Activated naive CD8-positive, alpha-beta T cell treated with anti-CD3 and anti-CD28 coated beads, Interleukin-2, amount 10 ng/mL, durations not matched to agents 7 days and 5 days (primary cell): ENCODE measurements at regions not wholly inside any gene's neighbourhood (a gene's known extent, or its start where the extent isn't known, plus 50 kb on each side); places are given as distances from the start of the nearest gene placed in this dataset.
"Not testable (repeated sequence)": the region's sequence is repeated elsewhere in the genome, so short reads cannot be mapped to it uniquely, and the experiment has no call there.

Experiments used
- ATAC-seq: fragments of 150-1000 bp; cut with Tn5 transposase; one replicate; pipeline ENCODE4 v1.10.0; 2021; ENCODE audit warnings: low read depth, moderate library complexity
- POLR2A ChIA-PET: fragments of 350-600 bp; sonication (Branson Sonifier 250); formaldehyde crosslinking; loops from one replicate; lab custom pipeline; 2021; ENCODE audit warnings: antibody characterized with exemption; lab: Charles Lee
- DNase-seq: peaks from one replicate; pipeline ENCODE4 v3.0.0; 2021
- H3K27ac Mint-ChIP-seq: one replicate; pipeline ENCODE4 v1.8.0; 2022; ENCODE audit warnings: mild to moderate bottlenecking, mixed read lengths
- H3K27me3 Mint-ChIP-seq: one replicate; pipeline ENCODE4 v1.8.0; 2022; ENCODE audit warnings: mild to moderate bottlenecking, moderate library complexity, mixed read lengths
- H3K36me3 Mint-ChIP-seq: one replicate; pipeline ENCODE4 v1.8.0; 2021; ENCODE audit warnings: mild to moderate bottlenecking, mixed read lengths
- H3K4me1 Mint-ChIP-seq: one replicate; pipeline ENCODE4 v1.8.0; 2021; ENCODE audit warnings: mixed read lengths
- H3K4me3 Mint-ChIP-seq: one replicate; pipeline ENCODE4 v1.8.0; 2022; ENCODE audit warnings: mild to moderate bottlenecking, moderate library complexity, mixed read lengths
- H3K9me3 Mint-ChIP-seq: one replicate; pipeline ENCODE4 v1.8.0; 2021; ENCODE audit warnings: mixed read lengths

DNA sequence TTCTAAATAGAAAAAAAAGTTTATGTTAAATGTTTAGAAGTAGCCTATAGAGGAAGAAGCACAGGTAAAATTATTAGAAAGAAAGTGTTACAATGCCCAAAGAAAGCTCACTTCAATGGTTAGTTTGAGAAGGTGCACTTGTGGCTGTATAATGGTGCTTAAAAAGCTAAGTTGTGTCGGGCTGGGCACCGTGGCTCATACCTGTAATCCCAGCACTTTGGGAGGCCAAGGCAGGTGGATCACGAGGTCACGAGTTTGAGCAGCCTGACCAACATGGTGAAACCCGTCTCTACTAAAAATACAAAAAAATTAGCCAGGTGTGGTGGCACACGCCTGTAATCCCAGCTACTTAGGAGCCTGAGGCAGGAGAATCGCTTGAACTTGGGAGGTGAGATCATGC, 355.7 kb upstream of the ANKRD30A start:
- H3K4me1 Mint-ChIP-seq, H3K36me3 Mint-ChIP-seq, POLR2A ChIA-PET, H3K27ac Mint-ChIP-seq, DNase-seq, H3K4me3 Mint-ChIP-seq, H3K27me3 Mint-ChIP-seq, ATAC-seq, H3K9me3 Mint-ChIP-seq: not testable (repeated sequence)

DNA sequence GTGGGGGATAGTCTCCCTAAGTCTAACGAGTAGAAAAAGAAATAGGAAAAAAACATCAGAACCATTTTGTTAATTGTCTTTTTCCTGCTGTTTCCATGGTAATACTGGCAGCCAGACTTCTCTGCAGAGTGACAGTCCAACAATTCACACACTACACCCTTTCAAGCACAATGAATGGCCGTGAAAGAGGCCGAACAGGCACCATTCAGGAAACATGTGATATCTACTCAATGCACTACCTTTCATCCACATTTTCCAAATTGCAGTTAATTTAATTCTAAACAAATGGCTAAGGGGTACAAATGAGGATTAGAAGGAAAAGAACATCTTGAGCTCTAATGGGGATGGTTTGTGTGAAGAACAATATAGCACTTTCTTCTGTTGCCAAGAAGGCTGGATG, 358.5 kb upstream of the ANKRD30A start:
- no peak overlapping the region for H3K27ac Mint-ChIP-seq
- no peak overlapping the region for H3K4me3 Mint-ChIP-seq
- H3K36me3 Mint-ChIP-seq = no peaks in the 10 kb centered on the region
- H3K27me3 Mint-ChIP-seq = no peaks in the 10 kb centered on the region
- no peaks in the 10 kb centered on the region for H3K4me1 Mint-ChIP-seq
- no peak for ATAC-seq
- H3K9me3 Mint-ChIP-seq = peaks cover 3% of the 10 kb centered on the region
- no peak for DNase-seq
- POLR2A ChIA-PET = no interaction called here

DNA sequence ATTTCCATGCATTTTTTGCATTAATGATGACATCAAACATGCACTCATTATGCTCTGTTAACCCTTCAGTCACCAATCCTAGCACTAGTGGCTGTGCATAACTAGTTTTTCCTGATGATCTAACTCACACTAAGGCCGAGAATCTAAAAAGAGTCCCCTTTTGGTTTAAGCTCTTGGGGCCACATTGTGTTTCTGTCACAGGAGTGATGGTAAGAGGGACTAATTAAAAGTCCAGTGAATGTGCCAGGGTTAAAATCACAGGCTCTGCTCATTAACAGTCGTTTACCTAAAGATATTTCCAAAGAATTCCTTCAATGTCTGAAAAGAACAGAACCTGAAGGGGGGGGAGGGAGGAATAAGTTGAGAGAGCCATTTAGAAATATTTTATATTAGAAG, 359.0 kb upstream of the ANKRD30A start:
- H3K27ac Mint-ChIP-seq = no peak overlapping the region
- DNase-seq = no peak
- no peaks in the 10 kb centered on the region for H3K36me3 Mint-ChIP-seq
- no peaks in the 10 kb centered on the region for H3K27me3 Mint-ChIP-seq
- peaks cover 3% of the 10 kb centered on the region for H3K9me3 Mint-ChIP-seq
- POLR2A ChIA-PET = no interaction called here
- H3K4me1 Mint-ChIP-seq = no peaks in the 10 kb centered on the region
- no peak overlapping the region for H3K4me3 Mint-ChIP-seq
- no peak for ATAC-seq

DNA sequence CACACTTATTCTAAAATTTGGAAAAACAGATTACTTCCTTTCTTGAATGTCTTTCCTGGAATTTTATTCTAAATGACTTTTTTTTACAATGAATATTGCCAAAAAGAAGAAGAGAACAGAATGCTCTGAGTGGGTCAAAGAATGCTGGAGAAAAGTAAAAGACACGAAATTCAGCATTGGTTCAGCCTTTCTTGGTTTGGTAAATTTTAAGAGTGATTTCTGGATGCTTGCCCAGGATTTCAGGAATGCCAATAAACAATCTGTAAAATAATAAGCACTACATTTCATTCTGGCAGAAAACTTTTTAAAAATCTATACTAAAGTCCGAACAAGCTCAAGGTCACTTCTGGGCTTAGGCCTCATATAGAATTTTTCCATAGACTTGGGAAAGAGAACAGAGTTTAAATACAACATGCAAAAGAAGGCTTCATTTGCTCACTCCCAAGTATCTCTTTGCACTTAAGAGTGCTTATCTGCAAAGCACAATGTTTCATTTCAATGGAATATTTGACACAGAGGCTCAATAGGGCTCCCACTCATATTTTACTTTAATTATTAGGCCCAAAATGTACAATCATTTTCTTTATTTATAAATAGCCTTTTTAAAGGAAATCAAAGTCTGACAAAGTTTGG, 359.5 kb upstream of the ANKRD30A start:
- Mint-ChIP-seq H3K27me3 (no peaks in the 10 kb centered on the region), H3K4me1 (no peaks in the 10 kb centered on the region), H3K27ac (no peak overlapping the region), H3K36me3 (no peaks in the 10 kb centered on the region), H3K4me3 (no peak overlapping the region), H3K9me3 (peaks cover 2% of the 10 kb centered on the region)
- DNase-seq (no peak), ATAC-seq (no peak)
- POLR2A ChIA-PET = no interaction called here

DNA sequence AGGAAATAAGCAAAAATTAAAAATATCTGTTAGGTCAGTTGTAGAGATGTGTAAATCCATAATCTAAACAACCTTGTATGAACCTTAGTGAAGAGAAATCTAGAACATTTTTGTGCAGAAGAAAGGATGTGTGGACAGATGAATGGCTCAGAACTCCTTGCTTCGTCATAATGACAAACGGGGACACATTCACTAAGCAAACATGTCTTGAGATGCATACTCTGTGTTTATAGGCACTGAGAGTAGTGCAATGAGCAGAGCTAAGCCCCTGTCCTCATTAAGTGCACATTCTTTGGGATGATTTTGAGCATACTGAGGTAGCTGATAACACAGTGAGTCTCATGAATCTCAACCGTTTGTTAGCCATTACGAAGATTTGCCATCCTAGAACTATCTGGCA, 360.6 kb upstream of the ANKRD30A start:
- no peak overlapping the region for H3K27ac Mint-ChIP-seq
- H3K9me3 Mint-ChIP-seq = peaks cover 2% of the 10 kb centered on the region
- DNase-seq = no peak
- H3K4me3 Mint-ChIP-seq = no peak overlapping the region
- H3K4me1 Mint-ChIP-seq = no peaks in the 10 kb centered on the region
- POLR2A ChIA-PET = no interaction called here
- H3K27me3 Mint-ChIP-seq = no peaks in the 10 kb centered on the region
- no peaks in the 10 kb centered on the region for H3K36me3 Mint-ChIP-seq
- ATAC-seq = no peak

DNA sequence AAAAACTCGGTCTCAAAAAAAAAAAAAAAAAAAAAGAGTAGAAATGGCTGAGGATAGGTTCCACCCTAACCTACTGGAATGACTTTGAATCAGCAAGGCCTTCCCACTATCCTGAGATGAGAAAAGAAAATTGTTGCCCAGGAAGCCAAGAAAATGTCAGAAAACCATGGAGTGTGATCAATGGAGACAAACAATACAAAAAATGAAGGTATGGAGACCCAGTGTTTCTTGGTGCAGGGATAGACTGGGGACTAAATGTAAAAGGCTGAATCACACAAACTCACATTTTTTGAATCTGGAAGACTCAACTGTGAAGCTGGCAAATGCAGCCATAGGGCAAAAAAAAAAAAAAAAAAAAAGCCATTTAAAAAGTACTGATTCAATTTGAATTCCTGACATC, 364.3 kb upstream of the ANKRD30A start:
- no peak overlapping the region for H3K27ac Mint-ChIP-seq
- H3K27me3 Mint-ChIP-seq = no peaks in the 10 kb centered on the region
- H3K4me3 Mint-ChIP-seq = no peak overlapping the region
- peaks cover 2% of the 10 kb centered on the region for H3K9me3 Mint-ChIP-seq
- DNase-seq (no peak), ATAC-seq (no peak)
- H3K36me3 Mint-ChIP-seq = no peaks in the 10 kb centered on the region
- POLR2A ChIA-PET = no interaction called here
- no peaks in the 10 kb centered on the region for H3K4me1 Mint-ChIP-seq

DNA sequence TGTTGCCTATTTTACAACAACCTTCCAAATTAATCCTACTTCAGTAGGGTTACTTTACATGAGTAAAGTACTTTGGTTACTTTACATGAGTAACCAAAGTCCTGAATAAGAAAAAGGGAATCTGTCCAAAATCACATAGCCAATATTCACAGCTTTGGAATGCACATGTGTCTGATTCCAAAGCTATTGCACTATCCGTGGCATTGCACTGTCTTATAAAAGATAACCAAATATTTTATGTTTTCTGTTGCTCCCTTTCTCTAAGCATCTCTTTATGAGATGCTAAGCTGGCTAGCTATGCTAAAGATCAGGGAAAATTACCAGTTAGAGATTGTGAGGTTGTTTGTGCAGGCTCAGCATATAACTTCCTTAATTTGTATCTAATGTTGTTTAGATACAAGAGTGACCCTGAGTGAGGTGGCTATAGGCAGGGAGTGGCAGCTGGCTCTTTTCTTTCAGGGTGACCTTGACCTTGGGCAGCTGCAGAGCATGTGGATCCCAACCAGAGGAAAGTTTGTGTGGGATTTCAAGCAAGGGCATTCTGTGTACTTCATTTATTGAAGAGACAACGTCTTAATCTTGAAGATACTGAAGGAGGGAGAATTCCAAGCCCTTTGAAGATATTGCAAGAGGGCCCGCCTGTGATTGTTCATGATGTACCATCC, 366.1 kb upstream of the ANKRD30A start:
- Mint-ChIP-seq H3K4me1 (no peaks in the 10 kb centered on the region), H3K36me3 (no peaks in the 10 kb centered on the region)
- no peak for ATAC-seq

DNA sequence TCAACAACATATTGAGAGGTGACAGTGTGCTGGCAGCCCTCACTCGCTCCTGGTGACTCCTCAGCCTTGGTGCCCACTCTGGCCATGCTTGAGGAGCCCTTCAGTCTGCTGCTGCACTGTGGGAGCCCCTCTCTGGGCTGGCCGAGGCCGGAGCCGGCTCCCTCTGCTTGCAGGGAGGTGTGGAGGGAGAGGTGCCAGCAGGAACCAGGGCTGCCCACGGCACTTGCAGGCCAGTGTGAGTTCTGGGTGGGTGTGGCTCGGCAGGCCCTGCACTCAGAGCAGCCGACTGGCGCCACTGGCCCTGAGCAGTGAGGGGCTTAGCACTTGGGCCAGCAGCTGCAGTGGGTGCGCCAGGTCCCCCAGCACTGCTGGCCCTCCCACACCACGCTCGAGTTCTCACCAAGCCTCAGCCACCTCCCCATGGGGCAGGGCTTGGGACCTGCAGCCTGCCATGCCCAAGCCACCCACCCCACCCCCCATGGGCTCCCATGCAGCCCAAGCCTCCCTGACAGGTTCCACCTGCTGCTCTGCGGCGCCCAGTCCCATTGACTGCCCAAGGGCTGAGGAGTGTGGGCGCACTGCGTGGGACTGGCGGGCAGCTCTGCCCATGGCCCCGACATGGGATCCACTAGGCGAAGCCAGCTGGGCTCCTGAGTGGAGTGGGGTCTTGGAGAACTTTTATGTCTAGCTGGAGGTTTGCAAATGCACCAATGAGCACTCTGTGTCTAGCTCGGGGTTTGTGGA, 377.1 kb upstream of the ANKRD30A start:
- no peaks in the 10 kb centered on the region for H3K27me3 Mint-ChIP-seq
- DNase-seq (no peak), ATAC-seq (no peak)
- no peak overlapping the region for H3K4me3 Mint-ChIP-seq
- H3K36me3 Mint-ChIP-seq = no peaks in the 10 kb centered on the region
- peaks cover 5% of the 10 kb centered on the region for H3K9me3 Mint-ChIP-seq
- POLR2A ChIA-PET = no interaction called here
- no peaks in the 10 kb centered on the region for H3K4me1 Mint-ChIP-seq
- H3K27ac Mint-ChIP-seq = no peak overlapping the region

More for the DNA sequence above, 366.1 kb upstream of the ANKRD30A start:
- DNase-seq = no peak
- POLR2A ChIA-PET = no interaction called here
- Mint-ChIP-seq H3K27me3 (no peaks in the 10 kb centered on the region), H3K9me3 (peaks cover 5% of the 10 kb centered on the region), H3K27ac (no peak overlapping the region), H3K4me3 (no peak overlapping the region)

DNA sequence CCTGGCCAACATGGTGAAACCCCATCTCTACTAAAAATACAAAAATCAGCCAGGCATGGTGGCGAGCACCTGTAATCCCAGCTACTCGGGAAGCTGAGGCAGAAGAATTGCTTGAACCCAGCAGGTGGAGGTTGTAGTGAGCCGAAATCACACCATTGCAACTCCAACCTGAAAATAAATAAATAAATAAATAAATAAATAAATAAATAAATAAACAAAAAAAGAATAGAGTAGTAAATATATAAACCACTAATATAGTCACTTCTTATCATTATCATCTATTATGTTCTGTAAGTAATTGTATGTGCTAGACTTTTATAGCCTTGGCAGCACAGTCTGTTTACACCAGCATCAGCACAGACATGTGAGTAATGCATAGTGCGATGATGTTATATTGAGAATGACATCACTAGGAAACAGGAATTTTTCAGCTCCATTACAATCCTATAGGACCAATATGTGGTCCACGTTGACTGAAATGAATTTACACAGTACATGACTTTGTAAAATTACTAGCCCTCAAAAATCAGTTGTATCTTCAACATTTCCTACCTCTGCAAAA, 385.4 kb upstream of the ANKRD30A start:
- POLR2A ChIA-PET = no interaction called here

DNA sequence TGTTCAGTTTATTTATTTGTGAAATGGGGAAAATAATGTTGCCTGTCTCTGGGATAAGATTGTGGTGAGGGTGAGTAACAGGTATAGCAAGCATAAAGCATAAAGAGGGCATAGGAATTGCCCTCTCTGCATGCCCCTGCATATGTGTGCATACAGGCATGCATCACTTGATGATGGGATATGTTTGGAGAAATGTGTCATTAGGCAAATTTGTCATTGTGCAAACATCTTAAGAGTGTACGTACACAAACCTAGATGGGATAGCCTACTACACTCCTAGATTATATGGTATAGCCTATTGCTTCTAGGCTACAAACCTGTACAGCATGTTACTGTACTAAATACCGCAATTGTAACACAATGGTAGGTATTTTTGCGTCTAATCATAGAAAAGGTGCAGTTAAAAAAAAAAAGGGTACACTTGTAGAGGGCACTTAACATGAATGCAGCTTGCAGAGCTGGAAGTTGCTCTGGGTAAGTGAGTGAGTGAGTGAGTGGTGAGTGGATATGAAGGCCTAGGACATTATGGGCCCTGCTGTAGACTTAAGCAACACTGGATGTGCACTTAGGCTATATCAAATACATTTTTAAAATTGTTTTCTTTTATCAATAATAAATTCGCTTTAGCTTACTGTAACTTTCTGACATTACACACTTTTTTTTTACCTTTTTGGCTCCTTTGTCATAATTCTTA, 386.5 kb upstream of the ANKRD30A start:
- no peak for ATAC-seq
- peaks cover 3% of the 10 kb centered on the region for H3K9me3 Mint-ChIP-seq
- H3K4me3 Mint-ChIP-seq = no peak overlapping the region
- no peaks in the 10 kb centered on the region for H3K36me3 Mint-ChIP-seq
- no peak for DNase-seq
- H3K27ac Mint-ChIP-seq = no peak overlapping the region
- H3K4me1 Mint-ChIP-seq = no peaks in the 10 kb centered on the region
- H3K27me3 Mint-ChIP-seq = no peaks in the 10 kb centered on the region
- POLR2A ChIA-PET = no interaction called here

More for the DNA sequence above, 385.4 kb upstream of the ANKRD30A start:
- DNase-seq (no peak), ATAC-seq (no peak)
- Mint-ChIP-seq H3K4me1 (no peaks in the 10 kb centered on the region), H3K27me3 (no peaks in the 10 kb centered on the region), H3K27ac (no peak overlapping the region), H3K4me3 (no peak overlapping the region), H3K36me3 (no peaks in the 10 kb centered on the region), H3K9me3 (peaks cover 3% of the 10 kb centered on the region)

DNA sequence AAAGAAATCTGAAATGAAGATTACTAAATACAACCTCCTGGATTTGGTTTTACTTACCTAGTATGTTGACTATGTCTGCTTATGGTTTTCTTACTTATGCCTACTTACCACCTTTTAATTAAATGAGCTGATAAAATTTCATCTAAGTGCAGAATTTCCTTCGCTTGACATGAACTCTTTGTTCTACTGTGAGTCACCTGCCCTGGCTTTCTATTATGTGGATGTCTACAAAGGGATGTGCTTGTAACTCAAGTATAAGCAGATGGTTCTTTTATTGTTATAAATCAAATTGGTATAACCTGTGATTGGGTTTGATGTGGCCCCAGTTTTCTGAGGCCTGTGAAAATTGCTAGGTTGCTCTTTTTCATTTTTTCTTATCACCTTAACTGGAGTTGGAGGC, 389.1 kb upstream of the ANKRD30A start:
- Mint-ChIP-seq H3K36me3 (no peaks in the 10 kb centered on the region), H3K27ac (no peak overlapping the region), H3K4me1 (no peaks in the 10 kb centered on the region), H3K9me3 (peaks cover 6% of the 10 kb centered on the region), H3K4me3 (no peak overlapping the region), H3K27me3 (no peaks in the 10 kb centered on the region)
- POLR2A ChIA-PET = no interaction called here
- no peak for DNase-seq
- ATAC-seq = no peak

DNA sequence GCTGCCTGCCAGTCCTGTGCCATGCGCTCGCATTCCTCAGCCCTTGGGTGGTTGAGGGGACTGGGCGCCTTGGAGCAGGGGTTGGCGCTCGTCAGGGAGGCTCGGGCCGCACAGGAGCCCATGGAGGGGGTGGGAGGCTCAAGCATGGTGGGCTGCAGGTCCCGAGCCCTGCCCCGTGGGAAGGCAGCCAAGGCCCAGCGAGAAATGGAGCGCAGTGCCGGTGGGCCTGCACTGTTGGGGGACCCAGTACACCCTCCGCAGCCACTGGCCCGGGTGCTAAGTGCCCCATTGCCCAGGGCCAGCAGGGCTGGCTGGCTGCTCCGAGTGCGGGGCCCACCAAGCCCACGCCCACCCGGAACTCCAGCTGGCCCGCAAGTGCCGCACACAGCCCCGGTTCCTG, 390.8 kb upstream of the ANKRD30A start:
- POLR2A ChIA-PET, H3K27ac Mint-ChIP-seq, H3K27me3 Mint-ChIP-seq, DNase-seq, H3K9me3 Mint-ChIP-seq, ATAC-seq, H3K4me3 Mint-ChIP-seq, H3K36me3 Mint-ChIP-seq, H3K4me1 Mint-ChIP-seq: not testable (repeated sequence)

DNA sequence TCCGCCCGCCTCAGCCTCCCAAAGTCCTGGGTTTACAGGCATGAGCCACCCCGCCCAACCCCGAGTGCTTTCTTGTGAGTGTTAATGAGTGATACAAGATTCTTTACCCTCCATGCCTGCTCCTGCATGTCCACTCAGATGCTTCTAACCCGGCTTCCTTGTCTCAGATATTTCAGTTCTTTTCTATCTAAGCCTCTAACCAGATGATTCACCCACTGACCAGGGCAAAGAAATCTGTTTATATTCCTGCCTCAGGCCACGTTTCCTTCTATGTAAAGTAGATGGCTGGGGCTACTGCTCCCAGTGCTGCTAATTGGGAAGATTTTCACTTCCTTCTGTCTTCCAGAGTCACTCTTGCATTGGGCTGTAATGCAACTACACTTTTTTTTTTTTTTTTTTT, 395.1 kb upstream of the ANKRD30A start:
- POLR2A ChIA-PET = no interaction called here

More for the DNA sequence above, 395.1 kb upstream of the ANKRD30A start:
- no peaks in the 10 kb centered on the region for H3K4me1 Mint-ChIP-seq
- ATAC-seq (no peak), DNase-seq (no peak)
- peaks cover 6% of the 10 kb centered on the region for H3K9me3 Mint-ChIP-seq
- H3K27me3 Mint-ChIP-seq = no peaks in the 10 kb centered on the region
- no peaks in the 10 kb centered on the region for H3K36me3 Mint-ChIP-seq
- H3K27ac Mint-ChIP-seq = no peak overlapping the region
- no peak overlapping the region for H3K4me3 Mint-ChIP-seq
